GM18505 (cell line): ENCODE measurements at regions not wholly inside any gene's neighbourhood (a gene's known extent, or its start where the extent isn't known, plus 50 kb on each side); places are given as distances from the start of the nearest gene placed in this dataset.

ENCODE experiments used
- ATAC-seq: cut with Tn5 transposase; IDR thresholded peaks from one replicate; pipeline ENCODE4 v1.9.1; 2021; ENCODE audit not compliant: unreplicated experiment
- POLR2A ChIP-seq: IDR thresholded peaks from 4 replicates; pipeline ENCODE4 v1.6.1; 2011; ENCODE audit warnings: borderline replicate concordance; ENCODE audit not compliant: insufficient read depth, insufficient read length; ENCODE audit errors: extremely low read depth

DNA sequence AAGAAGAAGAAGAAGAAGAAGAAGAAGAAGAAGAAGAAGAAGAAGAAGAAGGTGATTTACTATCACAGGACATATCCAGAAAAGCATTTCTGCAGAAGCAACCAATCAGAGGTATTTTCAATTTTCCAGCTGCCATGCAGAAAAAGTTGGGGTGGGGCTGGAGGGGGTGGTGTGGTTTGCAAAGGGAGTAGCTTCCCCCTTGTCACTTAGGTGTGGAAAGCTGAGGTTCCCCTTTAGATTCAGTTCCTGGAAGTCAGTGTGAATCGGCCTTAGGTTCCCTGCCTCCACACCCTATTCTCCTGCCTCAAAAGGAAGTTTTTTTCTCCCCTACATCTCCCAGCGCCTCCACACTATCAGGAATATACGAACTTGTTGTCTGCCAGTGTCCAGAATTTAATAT is 276.7 kb upstream of the ARRDC4 start:
- TF ChIP-seq POLR2A: no peak
- no peak for ATAC-seq

DNA sequence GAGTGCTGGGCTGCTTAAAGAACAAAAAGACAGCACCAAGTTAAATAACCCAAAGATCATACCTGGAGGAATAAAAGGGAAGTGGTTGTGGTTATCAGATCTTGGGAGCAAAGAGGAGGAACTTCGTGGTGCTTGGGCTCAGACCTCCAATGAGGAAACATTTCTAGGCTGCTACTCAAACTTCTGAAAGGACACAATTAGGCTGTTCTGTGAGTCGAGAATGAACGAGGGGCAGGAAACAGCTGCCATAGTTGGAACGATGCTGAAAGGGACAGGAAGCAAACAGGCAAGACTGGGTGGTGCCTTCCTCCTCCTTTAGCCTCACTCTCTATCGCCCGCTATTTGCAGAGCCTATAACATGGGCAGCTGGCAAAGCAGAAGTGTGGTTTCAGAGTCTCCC is 276.3 kb upstream of the ARRDC4 start:
- ATAC-seq: no peak
- no peak for TF ChIP-seq POLR2A

DNA sequence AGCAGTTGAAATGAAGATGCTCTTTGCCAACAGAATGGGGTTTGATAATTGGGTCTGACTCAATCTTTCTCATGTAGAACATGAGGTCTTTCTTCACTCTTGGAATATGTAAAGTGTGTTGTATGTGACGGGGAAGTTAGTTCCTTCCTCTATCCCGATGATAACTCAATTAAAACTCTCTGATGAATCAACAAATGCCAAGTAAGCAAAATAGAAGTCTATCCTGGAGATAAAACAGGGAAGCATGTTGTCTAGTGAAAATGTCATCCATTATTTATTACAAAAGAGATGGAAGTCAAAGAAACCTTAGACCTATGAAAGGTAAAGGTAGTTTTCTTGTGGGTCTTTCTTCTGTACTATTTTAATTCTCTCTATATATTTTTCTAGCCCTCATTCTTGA is 274.2 kb upstream of the ARRDC4 start:
- no peak for TF ChIP-seq POLR2A
- ATAC-seq: no peak

DNA sequence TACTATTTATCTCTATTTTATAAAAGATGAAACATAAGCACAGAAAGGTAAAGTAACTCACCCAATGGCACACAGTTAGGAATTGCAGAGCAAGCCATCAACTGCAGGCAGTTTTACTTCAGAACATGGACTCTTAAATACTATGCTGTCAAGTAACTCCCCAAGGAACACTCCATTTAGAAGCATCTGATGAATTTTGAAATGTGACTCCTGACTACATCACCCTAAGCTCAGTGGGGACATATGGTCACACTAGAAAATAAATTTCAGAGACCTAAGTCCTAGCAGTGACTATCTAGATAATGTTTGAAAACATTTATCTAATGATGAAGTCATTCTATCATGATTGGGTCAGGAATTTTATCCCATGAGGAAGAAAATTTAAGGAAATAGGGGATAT is 272.8 kb upstream of the ARRDC4 start:
- no peak for TF ChIP-seq POLR2A

DNA sequence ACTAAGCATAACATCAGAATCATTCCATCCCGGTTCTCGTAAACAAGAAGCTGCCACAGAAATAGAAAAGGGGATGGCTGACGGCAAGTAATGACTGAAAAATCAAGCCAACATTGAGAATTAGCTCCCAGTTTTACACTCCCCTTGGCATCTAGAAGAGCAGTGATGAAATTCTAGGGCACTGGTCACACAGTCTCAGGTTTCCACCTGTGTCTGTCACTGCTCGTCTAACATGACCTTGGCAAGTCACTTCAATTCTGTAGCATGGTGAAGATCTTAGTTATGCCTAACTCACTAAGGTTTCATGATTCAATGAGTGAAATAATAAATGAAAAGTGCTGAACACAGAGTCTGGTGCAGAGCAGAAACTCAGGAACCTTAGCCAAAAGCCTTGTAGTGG is 272.3 kb upstream of the ARRDC4 start:
- ATAC-seq: no peak
- no peak for TF ChIP-seq POLR2A

More for the DNA sequence above, 272.8 kb upstream of the ARRDC4 start:
- ATAC-seq: no peak

DNA sequence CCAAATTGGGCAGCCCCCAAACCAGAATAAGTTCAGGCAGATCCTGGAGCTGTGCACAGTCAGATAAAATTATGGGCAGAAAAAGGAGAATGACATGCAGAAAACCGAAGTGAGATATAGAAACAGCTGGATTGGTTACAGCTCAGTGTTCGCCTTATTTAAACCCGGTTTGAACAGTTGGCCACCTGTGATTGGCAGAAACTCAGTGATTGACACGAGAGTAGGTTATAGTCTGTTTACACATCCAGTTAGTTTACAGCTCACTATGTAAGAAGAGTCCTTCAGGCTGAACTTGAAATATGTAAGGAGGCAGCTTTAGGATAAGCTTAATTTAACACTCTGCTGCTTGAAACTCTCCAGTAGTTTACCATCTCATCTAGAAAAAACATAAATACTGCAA is 271.6 kb upstream of the ARRDC4 start:
- no peak for ATAC-seq
- no peak for TF ChIP-seq POLR2A

DNA sequence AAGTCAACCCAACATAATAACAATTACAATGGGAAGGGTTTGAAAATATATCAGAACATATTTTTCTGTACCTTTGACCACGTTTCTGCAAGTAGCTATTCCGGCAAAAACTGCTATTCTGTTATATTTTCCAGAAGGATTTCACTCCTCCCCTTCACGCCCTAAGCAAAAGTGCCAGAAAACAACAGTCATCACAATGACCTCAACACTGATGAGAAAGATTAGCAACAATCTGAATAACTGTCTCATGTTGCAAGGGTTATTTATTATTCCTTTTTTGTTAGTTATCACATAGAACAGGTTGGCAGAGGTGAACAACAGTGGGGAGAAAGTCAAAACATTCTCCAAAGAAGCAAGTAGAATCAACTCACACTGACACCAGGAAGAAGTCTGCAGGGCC is 269.4 kb upstream of the ARRDC4 start:
- TF ChIP-seq POLR2A: no peak
- no peak for ATAC-seq

DNA sequence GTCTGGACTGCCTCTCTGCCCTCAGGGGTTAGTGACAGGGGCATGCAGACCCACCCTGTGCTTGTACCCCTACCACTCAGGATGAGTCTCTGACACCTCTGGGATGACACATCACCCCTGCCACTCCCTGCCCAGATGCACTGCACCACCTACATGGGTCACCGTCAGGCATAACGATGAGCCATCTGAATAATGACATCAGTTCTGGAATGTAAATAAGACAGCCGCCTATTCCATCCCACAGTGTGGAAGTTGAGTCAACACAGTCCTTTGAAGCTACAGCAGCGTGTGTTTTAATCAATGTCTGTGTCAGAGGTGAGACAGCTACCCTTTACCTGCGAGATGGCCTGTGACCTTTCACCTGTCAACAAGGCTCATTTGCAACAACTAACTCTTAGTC is 268.7 kb upstream of the ARRDC4 start:
- TF ChIP-seq POLR2A: no peak
- ATAC-seq: no peak

DNA sequence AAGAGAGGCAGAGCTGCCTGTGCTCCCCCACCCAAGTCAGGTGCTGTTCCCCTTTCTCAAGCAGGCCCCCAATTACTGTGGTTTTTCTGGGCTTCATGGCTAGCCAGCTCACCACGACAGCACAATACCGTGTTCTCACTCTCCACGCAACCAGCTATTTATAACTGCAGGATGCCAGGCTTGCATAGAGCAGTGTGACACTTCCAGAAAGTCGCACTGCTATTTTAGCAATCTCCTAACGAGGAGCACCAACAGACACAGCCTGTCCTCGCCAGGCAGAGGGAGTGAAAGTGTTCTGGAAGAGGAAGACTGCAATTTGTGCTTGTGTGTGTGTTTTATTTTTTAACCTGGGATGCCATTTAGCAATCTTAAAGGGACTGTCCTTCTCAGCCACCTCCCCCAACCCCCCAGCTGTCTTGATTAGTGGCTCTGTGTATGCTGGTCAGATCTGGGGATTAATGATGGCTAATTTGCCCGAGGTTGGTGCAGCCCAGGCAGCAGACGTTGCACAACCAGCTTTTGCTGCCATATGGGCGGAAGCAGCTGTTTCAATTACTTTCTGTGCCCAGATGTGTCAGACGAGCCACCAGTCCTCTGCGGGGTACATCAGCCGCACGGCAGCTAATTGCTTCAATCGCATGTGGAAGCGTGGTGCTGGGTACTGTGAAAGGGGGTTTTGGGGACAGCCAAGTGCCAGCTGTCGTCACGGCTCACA is 268.0 kb upstream of the ARRDC4 start:
- ATAC-seq: no peak
- TF ChIP-seq POLR2A: no peak

DNA sequence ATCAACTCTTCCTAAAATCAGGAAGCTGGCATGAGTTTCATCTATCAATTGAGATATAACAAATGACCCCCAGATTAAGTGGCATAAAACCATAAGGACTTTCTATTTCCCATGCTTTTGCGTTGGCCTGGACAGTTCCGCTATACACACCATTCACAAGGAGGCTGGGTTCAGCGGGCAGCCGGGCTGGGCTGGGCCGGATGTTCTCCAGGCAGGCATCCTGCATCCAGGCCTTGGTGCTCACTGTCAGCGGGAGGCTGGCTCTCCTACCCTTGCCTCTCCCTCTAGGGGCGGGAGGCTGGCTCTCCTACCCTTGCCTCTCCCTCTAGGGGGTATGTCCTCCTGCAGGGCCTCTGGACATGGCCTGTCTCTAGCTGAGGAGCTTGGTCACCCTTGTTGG is 266.0 kb upstream of the ARRDC4 start:
- ATAC-seq: no peak

DNA sequence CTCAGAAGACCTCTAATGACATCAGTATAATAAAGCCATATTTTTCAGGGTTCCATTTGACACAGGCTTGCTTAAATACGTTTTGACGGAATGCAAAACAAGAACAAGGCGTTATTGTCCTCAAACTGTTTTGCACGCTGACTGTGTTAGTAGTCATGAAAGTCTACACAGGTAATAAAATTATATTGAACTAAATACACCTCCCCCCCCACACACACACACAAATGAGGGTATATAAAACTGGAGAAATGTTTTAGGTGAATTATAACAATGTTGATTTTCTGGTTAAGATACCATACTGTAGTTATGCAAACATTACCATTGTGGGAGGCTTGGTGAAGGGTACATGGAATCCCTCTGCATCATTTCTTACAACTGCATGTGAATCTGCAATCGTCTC is 257.1 kb upstream of the ARRDC4 start:
- no peak for TF ChIP-seq POLR2A
- ATAC-seq: no peak

More for the DNA sequence above, 266.0 kb upstream of the ARRDC4 start:
- no peak for TF ChIP-seq POLR2A

DNA sequence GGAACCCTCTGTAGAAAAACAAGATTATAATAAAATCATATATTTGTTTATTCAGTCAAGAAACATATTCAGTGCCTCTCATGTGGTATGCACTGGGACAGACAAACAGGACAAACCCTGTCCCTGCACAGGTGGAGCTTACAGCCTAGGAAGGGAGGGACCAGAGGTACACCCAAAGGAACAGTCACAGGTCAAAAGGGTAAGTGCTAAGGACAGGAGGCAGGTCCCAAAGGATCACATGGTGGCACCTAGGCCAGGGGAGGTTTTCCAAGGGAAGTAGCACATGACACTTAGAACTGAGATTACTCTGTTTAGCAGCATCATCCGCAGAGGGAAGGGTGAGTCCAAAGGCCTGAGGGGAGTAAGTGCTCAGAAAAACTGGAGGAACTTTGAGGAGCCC is 254.4 kb upstream of the ARRDC4 start:
- no peak for TF ChIP-seq POLR2A
- ATAC-seq: no peak

DNA sequence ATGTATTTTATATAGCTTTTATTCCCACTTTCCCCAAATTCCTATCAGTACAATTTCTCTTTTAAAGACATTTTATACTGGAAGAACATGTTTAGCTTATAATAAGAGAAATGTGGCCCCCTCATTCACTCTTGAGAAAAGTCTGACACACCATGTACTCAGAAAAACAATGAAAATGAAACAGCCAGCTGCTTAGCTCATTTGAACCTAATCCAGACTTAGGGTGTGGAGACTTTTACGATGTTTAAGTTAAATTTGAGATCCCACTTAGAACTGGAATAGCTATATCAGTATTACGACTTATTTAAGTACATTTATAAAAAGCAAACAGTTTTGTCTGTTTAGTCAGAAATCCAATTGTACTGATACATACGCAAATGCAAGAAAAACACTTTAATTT is 252.3 kb upstream of the ARRDC4 start:
- ATAC-seq: no peak
- no peak for TF ChIP-seq POLR2A

DNA sequence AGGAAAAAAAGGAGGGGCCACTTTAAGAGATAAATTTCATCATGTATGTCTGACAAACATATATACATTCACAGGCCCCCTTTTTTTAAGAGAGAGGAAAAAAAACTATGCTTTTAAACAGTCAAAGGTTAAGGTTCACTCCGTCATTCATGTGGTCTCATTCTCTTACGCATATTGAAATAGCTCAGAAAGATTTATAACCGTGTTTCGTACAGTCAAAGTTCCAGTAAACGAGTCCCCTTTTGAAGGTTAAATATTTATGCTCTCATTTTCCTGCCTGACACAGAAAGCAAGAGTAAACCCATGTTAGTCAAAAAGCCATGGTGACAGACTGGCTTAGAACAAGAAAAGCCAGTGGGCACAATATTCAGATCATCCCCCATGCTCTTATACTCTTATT is 248.0 kb upstream of the ARRDC4 start:
- no peak for TF ChIP-seq POLR2A
- no peak for ATAC-seq

DNA sequence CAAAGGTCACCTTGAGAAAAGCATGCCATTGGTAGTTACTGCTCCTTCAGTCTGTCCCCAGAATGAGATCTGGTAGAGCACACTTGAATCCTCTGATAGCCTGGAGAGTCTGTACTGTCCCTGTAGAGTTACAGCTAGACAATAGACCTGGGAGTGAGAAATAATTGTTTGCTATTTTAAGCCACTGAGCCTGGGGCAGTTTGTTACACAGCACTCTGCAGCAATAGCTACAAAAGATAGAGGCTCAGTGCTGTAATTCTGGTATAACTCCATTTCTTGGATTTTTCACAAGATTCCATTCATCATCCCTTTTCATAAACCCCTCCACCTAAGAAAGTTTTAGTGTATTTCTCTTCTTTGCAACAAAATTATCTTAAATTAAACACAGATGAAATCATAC is 242.7 kb upstream of the ARRDC4 start:
- TF ChIP-seq POLR2A: no peak
- no peak for ATAC-seq
